Immature natural killer cell (primary cell): ENCODE measurements at regions not wholly inside any gene's neighbourhood (a gene's known extent, or its start where the extent isn't known, plus 50 kb on each side); places are given as distances from the start of the nearest gene placed in this dataset.

Source experiments
- DNase-seq, 3 donors: peaks; one replicate each; pipeline ENCODE4 v3.0.0; 2022; ENCODE audit warnings: mixed read lengths in 1 of 3
- H3K27ac Mint-ChIP-seq, 6 donors: one replicate each; pipeline ENCODE4 v1.8.0; 2020; ENCODE audit warnings: mixed read lengths in 6 of 6, mild to moderate bottlenecking in 5 of 6, inconsistent platforms in 4 of 6, moderate library complexity in 3 of 6
- H3K27me3 Mint-ChIP-seq, 3 donors: one replicate each; pipeline ENCODE4 v1.8.0; 2020 to 2021; ENCODE audit warnings: low read depth in 3 of 3, mild to moderate bottlenecking in 3 of 3, mixed read lengths in 3 of 3, moderate library complexity in 3 of 3, inconsistent platforms in 1 of 3
- H3K36me3 Mint-ChIP-seq, 3 donors: one replicate each; pipeline ENCODE4 v1.8.0; 2020; ENCODE audit warnings: mixed read lengths in 3 of 3, inconsistent platforms in 2 of 3, mild to moderate bottlenecking in 2 of 3
- H3K4me1 Mint-ChIP-seq, 2 donors: one replicate each; pipeline ENCODE4 v1.8.0; 2020; ENCODE audit warnings: inconsistent platforms in 2 of 2, mild to moderate bottlenecking in 2 of 2, mixed read lengths in 2 of 2, moderate library complexity in 1 of 2
- H3K4me3 Mint-ChIP-seq, 5 donors: one replicate each; pipeline ENCODE4 v1.8.0; 2020; ENCODE audit warnings: mild to moderate bottlenecking in 5 of 5, mixed read lengths in 5 of 5, inconsistent platforms in 3 of 5, moderate library complexity in 3 of 5
- H3K9me3 Mint-ChIP-seq, 6 donors: one replicate each; pipeline ENCODE4 v1.8.0; 2020; ENCODE audit warnings: mild to moderate bottlenecking in 6 of 6, mixed read lengths in 6 of 6, inconsistent platforms in 4 of 6, moderate library complexity in 3 of 6

DNA sequence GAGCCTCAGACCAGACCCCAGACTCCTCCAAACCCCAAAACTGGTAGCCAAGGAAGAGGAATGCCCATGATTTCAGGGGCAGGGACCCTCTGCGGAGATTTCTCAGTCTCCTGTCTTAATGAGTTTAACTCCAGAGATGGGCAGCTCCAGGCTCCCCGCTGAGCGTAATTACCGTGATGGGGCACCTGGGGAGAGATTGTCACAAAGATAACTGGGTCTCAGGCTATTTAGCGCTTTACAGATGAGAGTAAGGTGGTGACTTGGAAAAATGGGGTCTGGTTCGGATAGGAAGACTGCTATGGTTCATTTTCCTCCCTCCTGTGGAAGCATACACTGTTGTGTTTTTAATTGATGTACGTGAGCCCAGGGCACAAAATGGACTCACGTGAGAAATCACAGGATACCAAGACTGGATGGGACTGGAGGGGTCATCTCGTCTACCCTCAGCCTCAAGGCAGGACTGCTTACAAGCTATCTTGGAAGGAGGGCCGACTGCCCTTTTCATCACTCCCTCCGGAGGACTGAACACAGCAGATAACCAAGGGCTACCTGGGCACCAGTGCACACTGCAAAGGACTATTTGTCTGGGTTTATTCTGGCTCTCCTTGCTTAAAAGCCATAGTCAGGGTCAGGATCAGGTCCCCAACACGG, 427.8 kb downstream of the ZNF521 start:
- Mint-ChIP-seq H3K9me3 (no peaks in the 10 kb centered on the region), H3K4me1 (no peaks in the 10 kb centered on the region), H3K27ac (no peak overlapping the region), H3K27me3 (peaks cover 0 to 3% (median 3%) of the 10 kb centered on the region in 3 donors), H3K4me3 (no peak overlapping the region), H3K36me3 (no peaks in the 10 kb centered on the region)
- DNase-seq, result no peak

DNA sequence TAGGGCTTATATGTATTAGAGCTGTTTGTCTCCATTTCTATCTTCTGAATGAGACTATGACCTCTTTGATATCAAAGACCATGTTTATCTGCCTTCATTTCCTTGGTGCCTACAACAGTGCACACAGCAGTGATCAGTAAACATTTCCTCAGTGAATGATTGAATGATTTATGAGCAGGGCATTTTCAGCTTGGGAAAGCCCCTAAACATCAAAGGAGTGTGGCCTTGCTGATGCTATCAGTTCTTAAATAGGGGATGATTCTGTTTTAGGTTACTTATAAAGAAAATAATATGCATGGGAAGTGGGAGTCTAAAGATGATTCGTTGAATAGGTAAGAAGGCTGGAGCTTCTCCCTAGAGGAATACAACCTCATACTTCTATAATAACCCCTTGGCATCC, 425.3 kb downstream of the ZNF521 start:
- Mint-ChIP-seq H3K27me3 (peaks cover 0 to 3% (median 3%) of the 10 kb centered on the region in 3 donors), H3K9me3 (no peaks in the 10 kb centered on the region), H3K4me1 (no peaks in the 10 kb centered on the region), H3K27ac (no peak overlapping the region), H3K36me3 (no peaks in the 10 kb centered on the region), H3K4me3 (no peak overlapping the region)
- DNase-seq, result no peak

DNA sequence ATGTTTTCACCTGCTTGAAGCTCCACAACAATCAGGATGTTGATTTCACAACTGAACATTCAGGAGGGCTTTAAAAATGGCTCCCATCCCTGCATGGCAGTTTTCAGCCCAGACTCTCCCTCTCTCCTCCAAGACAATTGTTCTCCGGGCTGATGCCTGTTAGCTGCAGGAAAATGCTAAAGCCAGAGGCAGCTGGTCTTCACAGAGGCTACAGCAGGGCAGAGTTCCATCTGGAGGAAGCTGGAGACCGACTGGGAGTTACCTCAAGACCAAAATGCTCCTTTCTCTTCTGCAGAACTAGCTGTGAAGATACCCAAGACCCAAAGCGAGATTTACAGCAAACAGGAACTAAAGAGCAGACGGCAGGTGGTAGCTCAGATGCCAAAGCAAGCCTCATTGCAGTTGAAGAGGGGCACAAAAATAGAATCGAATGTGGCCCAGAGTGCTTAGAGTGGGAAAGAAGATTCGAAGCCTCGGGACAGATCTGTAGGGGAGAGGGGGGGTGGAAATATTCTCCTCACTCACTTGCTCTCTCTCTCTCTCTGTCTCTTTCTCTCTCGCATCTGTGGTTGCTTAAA, 423.6 kb downstream of the ZNF521 start:
- Mint-ChIP-seq H3K4me3 (no peak overlapping the region), H3K4me1 (no peaks in the 10 kb centered on the region), H3K27ac (no peak overlapping the region), H3K36me3 (no peaks in the 10 kb centered on the region), H3K9me3 (no peaks in the 10 kb centered on the region), H3K27me3 (peaks cover 0 to 3% (median 0%) of the 10 kb centered on the region in 3 donors)
- DNase-seq, result no peak

DNA sequence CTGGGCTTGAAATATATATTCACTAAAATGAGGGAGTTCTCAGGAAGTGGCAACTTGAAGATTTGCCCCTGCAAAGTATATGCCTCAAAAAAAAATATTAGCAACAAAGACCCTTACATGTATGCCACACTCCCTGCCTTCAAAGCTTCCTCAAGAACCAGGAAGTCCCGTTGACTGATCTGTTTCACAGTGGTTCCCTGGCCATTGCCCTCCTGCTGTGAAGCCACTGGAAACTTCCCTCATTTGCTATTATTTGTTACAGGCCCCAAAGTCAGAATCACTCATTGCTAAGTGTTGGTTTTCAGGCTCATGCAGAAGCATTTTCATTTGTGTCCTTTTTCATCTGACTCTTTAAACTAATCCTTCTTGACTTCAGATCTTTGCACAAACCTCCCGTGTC, 421.5 kb downstream of the ZNF521 start:
- no peaks in the 10 kb centered on the region for H3K9me3 Mint-ChIP-seq
- peaks cover 0 to 3% (median 0%) of the 10 kb centered on the region in 3 donors for H3K27me3 Mint-ChIP-seq
- DNase-seq, result no peak
- no peaks in the 10 kb centered on the region for H3K4me1 Mint-ChIP-seq
- H3K27ac Mint-ChIP-seq, result no peak overlapping the region
- no peaks in the 10 kb centered on the region for H3K36me3 Mint-ChIP-seq
- H3K4me3 Mint-ChIP-seq, result no peak overlapping the region

DNA sequence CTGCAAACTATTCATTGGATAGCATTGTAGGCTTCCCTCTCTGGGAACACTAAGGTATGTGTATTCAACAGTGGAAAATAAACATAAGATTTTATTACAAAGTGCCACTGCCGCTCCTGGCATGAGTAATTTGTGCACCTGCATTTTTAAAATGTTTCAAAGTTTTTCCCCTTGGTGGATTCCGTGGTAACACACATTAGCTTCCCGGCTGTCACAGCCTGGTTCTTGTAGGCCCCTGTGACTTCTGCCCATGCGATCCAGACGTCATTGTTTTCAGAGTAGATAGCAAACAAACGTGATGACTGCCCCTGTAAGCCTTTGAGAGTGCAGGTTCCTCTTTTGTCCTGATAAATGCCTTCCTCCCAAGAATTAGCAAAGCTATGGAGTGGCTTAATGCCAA, 421.0 kb downstream of the ZNF521 start:
- no peak for DNase-seq
- no peaks in the 10 kb centered on the region for H3K36me3 Mint-ChIP-seq
- no peak overlapping the region for H3K27ac Mint-ChIP-seq
- no peaks in the 10 kb centered on the region for H3K9me3 Mint-ChIP-seq
- H3K4me3 Mint-ChIP-seq, result no peak overlapping the region
- no peaks in the 10 kb centered on the region for H3K4me1 Mint-ChIP-seq
- peaks cover 0 to 3% (median 0%) of the 10 kb centered on the region in 3 donors for H3K27me3 Mint-ChIP-seq

DNA sequence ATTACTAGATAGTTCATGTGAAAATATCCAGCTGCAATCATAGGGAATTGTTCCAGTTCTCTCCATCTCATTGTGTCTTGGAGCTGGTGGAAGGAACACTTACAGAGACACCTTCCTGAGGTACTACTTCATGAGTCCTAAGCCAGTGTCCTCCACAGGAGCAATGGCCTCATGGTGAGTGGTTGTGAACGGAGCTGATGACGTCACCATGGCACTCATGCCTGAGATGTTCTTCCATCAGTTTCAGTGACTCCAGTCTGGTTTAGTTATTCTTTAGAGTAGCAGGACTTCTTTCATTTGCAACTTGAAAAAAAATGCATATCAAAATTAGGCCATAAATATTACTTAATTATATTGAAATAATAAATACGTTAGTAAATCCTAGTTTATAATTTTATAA, 418.6 kb downstream of the ZNF521 start:
- Mint-ChIP-seq H3K27ac (no peak overlapping the region), H3K27me3 (peaks cover 0 to 2% (median 0%) of the 10 kb centered on the region in 3 donors), H3K4me3 (no peak overlapping the region), H3K9me3 (no peaks in the 10 kb centered on the region), H3K36me3 (no peaks in the 10 kb centered on the region), H3K4me1 (no peaks in the 10 kb centered on the region)
- no peak for DNase-seq

DNA sequence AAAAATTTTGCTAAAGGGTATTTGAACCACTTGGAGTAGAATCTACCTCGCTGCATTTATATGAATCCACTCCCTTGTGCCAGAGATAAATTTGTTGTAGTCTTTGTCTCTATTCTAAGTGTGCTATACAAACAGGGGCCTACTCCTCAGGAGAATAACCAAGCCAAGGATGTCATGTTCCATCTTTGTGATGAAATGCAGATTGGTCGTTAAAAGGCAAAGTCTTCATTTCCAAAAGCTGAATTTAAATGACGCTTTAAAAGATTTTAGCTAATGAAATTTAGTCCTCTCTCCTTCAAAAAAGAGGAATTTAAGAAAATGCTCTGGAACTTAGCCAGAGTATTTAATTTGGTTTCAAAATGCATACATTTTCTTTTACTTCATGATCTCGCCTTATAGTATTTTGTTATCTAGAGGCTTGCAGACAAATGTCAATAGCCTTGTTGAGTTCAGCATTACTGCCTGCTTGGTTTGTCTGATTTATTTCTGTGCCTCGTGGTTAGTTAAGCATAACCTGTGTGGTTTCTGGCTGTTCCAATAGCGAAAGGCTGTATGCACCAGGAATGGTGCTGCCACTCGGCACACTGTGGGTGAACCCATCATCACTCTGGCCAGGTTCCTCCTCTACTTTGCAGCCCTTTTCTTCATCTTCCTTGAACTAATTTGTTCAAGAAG, 417.6 kb downstream of the ZNF521 start:
- Mint-ChIP-seq H3K4me3 (no peak overlapping the region), H3K4me1 (no peaks in the 10 kb centered on the region), H3K27ac (no peak overlapping the region), H3K9me3 (no peaks in the 10 kb centered on the region), H3K36me3 (no peaks in the 10 kb centered on the region), H3K27me3 (peaks cover 0 to 2% (median 0%) of the 10 kb centered on the region in 3 donors)
- DNase-seq, result no peak

DNA sequence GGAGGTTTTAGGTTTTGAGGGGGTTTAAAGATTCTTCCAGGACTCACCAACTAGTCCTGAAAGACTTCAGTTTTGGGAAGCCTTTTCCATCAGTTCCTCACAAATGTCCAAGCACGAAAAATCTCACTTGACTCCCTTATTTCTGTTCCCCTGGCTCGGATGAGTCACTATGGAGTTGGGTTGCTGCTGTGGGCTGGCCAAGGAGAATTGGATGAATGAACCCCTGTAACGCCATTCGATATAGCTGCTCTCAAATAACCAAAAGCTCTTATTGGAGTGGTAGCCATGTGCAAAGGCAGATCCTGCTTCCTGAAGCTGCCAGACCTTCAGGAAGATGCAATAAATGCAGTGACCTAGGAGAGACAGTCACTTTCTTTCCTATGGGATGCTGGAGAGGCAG, 417.0 kb downstream of the ZNF521 start:
- H3K27me3 Mint-ChIP-seq, result peaks cover 0 to 2% (median 0%) of the 10 kb centered on the region in 3 donors
- no peaks in the 10 kb centered on the region for H3K9me3 Mint-ChIP-seq
- DNase-seq, result no peak
- H3K4me3 Mint-ChIP-seq, result no peak overlapping the region
- no peak overlapping the region for H3K27ac Mint-ChIP-seq
- no peaks in the 10 kb centered on the region for H3K4me1 Mint-ChIP-seq
- no peaks in the 10 kb centered on the region for H3K36me3 Mint-ChIP-seq

DNA sequence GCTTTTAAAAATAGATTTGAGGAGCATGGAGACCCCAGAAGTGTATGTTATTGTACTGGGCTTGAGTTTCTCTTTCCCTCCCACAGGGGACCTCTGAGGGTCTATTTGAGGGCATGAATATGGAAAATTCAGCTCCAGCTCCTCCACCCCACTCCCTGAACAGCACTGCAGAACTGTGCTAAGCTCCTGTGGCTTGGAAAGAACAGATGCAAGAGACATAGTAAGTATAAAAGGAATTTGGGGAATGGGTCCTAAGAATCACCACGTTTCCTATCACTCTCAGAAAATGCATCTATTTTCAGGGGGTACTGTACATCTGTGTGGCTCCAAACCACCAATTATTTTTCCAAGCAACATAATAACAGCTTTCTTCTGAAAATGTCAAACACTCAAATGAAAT, 416.1 kb downstream of the ZNF521 start:
- Mint-ChIP-seq H3K4me3 (no peak overlapping the region), H3K9me3 (no peaks in the 10 kb centered on the region), H3K36me3 (no peaks in the 10 kb centered on the region), H3K4me1 (no peaks in the 10 kb centered on the region), H3K27me3 (peaks cover 0 to 2% (median 0%) of the 10 kb centered on the region in 3 donors), H3K27ac (no peak overlapping the region)
- no peak for DNase-seq

DNA sequence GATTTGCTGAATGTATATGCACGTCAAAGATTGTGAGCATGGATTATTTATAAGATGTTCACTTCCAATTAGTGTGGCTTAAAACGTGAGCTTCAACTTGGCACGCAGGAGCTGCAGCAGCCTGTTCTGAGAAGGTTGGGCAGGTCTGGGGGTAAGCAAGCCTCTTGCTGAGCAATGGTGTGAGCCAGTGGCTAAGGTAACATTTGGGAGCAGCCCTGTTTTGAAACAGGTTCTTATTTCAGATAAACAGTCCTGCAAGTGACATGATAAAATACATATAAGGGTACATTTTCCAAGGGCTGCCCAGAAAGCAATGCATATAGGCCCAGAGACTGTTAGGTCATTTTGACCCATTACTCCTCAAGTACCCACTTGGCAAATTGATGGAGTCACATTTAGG, 415.3 kb downstream of the ZNF521 start:
- no peak overlapping the region for H3K27ac Mint-ChIP-seq
- DNase-seq, result no peak

DNA sequence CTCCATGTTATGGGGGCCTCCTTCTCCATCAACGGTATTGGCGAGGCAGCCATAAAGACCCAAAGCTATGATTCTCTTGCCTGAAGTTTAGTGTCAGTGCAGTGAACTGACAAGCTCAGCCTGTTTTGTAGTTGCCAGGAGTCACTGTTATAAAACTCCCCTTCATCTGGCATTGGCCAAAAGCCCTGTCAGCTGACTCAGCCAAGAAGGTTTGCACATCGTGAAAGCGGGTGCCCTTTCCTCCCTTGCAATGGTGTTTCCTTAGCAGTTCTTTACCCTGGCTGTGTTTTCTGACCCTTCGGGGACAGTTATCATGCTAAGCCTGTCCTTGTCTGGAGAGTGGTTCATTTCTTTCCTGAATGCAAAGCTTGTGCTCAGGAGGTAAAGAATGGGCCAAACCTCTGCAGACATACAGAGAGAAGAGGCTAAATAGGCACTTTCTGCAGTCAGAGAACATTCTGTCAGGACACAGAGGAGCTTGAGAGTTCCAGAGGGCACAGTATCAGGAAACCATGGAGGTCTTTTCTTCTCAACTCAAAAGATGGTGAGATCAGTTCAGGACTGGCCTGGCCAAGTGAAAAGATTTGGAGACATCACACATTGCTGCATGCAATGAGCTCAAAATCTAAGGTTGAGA, 414.2 kb downstream of the ZNF521 start:
- Mint-ChIP-seq H3K36me3 (no peaks in the 10 kb centered on the region), H3K27me3 (peaks cover 0 to 3% (median 0%) of the 10 kb centered on the region in 3 donors), H3K4me3 (no peak overlapping the region), H3K27ac (no peak overlapping the region), H3K9me3 (no peaks in the 10 kb centered on the region), H3K4me1 (no peaks in the 10 kb centered on the region)
- no peak for DNase-seq

More for the DNA sequence above, 415.3 kb downstream of the ZNF521 start:
- Mint-ChIP-seq H3K9me3 (no peaks in the 10 kb centered on the region), H3K4me1 (no peaks in the 10 kb centered on the region), H3K36me3 (no peaks in the 10 kb centered on the region), H3K4me3 (no peak overlapping the region), H3K27me3 (peaks cover 0 to 3% (median 0%) of the 10 kb centered on the region in 3 donors)

DNA sequence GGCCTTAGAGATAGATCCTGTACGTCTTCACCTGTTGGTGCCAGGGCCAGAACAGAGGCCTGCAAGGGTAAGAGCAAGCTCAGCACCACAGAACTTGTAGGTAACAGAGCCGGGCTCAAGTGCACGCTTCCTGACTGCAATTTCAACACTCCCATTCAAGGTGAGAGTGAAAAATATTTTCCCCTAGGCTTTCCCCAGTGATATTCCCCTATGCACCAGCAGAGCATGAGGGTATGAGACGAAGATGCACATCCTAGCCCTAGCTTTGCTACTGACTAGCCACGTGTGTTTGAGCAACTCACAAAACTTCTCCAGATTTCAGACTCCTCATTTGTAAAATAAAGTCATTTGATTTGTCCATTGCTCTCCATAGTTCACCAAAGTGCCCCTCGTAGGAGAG, 411.6 kb downstream of the ZNF521 start:
- peaks cover 0 to 2% (median 0%) of the 10 kb centered on the region in 6 donors for H3K9me3 Mint-ChIP-seq
- no peaks in the 10 kb centered on the region for H3K4me1 Mint-ChIP-seq
- no peaks in the 10 kb centered on the region for H3K36me3 Mint-ChIP-seq
- no peak overlapping the region for H3K4me3 Mint-ChIP-seq
- no peak overlapping the region for H3K27ac Mint-ChIP-seq
- DNase-seq, result no peak
- peaks cover 0 to 4% (median 3%) of the 10 kb centered on the region in 3 donors for H3K27me3 Mint-ChIP-seq

DNA sequence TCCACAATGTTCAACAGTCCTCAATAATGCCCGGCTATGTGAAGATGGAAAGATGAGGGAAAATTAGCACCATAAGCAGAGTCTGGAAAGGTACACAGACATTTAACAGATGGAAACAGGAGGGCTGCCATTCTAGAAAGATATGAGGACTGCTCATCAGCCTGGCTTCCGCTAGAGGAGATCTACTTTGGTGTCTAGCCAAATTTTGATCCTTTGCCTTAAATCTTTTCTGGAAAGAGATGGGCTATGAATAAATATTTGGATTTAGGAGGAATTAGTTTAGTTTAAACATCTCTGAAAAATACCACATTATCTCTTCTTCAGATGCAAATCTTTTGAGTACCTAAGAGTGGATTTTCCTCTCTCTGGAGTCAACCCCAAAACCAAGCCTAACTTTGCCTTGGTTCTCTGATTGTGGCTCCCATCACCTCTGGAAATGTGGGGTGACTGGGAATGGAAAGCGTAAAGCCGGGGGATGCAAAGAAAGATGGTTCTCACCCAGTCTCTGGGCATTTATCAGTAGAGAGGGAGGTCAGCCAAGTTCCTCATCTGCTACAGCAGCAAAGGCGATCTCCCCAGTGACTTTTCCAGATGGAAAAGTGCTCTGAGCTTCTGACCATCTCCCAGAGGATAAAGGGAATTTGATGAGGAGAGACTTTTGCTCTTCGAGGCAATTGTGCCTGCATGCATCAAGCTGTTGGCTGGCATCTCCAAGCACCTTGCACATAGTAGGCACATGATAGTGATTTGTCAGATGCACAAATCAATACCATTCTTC, 410.6 kb downstream of the ZNF521 start:
- Mint-ChIP-seq H3K27me3 (peaks cover 0 to 4% (median 3%) of the 10 kb centered on the region in 3 donors), H3K9me3 (peaks cover 0 to 2% (median 0%) of the 10 kb centered on the region in 6 donors), H3K4me3 (no peak overlapping the region), H3K4me1 (no peaks in the 10 kb centered on the region), H3K27ac (no peak overlapping the region), H3K36me3 (no peaks in the 10 kb centered on the region)
- DNase-seq, result no peak
